PC-3 (cell line): ENCODE measurements at regions not wholly inside any gene's neighbourhood (a gene's known extent, or its start where the extent isn't known, plus 50 kb on each side); places are given as distances from the start of the nearest gene placed in this dataset.
"Not testable (repeated sequence)": the region's sequence is repeated elsewhere in the genome, so short reads cannot be mapped to it uniquely, and the experiment has no call there.

Experiments used
- CTCF ChIP-seq: fragments of 300-600 bp; sonication (generic); conservative IDR thresholded peaks from 2 replicates; pipeline ENCODE4 v1.5.1; 2017; ENCODE audit warnings: antibody characterized with exemption, low read depth, mild to moderate bottlenecking, low read length
- EZH2phosphoT487 ChIP-seq: fragments of 300-600 bp; sonication (generic); IDR thresholded peaks from 2 replicates; pipeline ENCODE4 v1.6.1; 2018; ENCODE audit warnings: mild to moderate bottlenecking, antibody characterized with exemption, low read length, borderline replicate concordance

- not testable (repeated sequence) for TF ChIP-seq EZH2phosphoT487, CTCF
These were observed 141.7 kb downstream of the SPATA31A6 start for GRCh38 chr9:42325142-42325541.
